ENCODE measurements at regions not wholly inside any gene's neighbourhood (a gene's known extent, or its start where the extent isn't known, plus 50 kb on each side); places are given as distances from the start of the nearest gene placed in this dataset.

- no peak for TF ChIP-seq EZH2 (IDR thresholded peaks at IDR 0.05; ENCODE audit: borderline replicate concordance, low read length)
- TF ChIP-seq, protein P1, sequence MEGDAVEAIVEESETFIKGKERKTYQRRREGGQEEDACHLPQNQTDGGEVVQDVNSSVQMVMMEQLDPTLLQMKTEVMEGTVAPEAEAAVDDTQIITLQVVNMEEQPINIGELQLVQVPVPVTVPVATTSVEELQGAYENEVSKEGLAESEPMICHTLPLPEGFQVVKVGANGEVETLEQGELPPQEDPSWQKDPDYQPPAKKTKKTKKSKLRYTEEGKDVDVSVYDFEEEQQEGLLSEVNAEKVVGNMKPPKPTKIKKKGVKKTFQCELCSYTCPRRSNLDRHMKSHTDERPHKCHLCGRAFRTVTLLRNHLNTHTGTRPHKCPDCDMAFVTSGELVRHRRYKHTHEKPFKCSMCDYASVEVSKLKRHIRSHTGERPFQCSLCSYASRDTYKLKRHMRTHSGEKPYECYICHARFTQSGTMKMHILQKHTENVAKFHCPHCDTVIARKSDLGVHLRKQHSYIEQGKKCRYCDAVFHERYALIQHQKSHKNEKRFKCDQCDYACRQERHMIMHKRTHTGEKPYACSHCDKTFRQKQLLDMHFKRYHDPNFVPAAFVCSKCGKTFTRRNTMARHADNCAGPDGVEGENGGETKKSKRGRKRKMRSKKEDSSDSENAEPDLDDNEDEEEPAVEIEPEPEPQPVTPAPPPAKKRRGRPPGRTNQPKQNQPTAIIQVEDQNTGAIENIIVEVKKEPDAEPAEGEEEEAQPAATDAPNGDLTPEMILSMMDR (IDR thresholded peaks at IDR 0.05; ENCODE audit: low read length): no peak
Observed at GRCh38 chr15:47212222-47213010, 504.9 kb upstream of the SEMA6D start.
